Stimulated activated CD8-positive, alpha-beta memory T cell treated with anti-CD3 and anti-CD28 coated beads, Interleukin-12 subunit alpha, Interleukin-12 subunit beta, amount 100 ng/mL, for 4 hours (primary cell): ENCODE measurements at regions not wholly inside any gene's neighbourhood (a gene's known extent, or its start where the extent isn't known, plus 50 kb on each side); places are given as distances from the start of the nearest gene placed in this dataset.
"Not testable (repeated sequence)": the region's sequence is repeated elsewhere in the genome, so short reads cannot be mapped to it uniquely, and the experiment has no call there.

Experiments
- DNase-seq: peaks from one replicate; pipeline ENCODE4 v3.0.0-alpha.2; 2020; ENCODE audit warnings: low read depth

DNA sequence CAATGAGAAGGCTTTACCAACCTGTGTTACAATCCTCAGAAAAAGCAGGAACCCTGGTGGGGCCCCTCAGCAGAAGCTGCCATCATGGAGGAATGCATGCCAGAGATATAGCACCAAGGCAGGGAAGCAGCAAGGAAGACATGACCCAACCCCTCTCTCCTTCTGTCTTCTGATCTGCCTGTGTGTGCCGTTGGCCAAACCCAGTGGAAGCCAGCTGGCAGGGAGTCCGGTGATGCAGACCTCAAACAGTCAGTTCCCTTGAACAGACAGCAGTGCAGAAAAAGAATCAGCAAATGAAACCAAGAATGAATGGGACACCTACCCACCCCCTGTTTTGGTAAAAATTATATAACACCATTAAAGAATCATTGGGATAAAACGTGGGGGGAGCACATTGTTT lies 234.2 kb downstream of the ZNF608 start:
- no peak for DNase-seq

- DNase-seq: no peak
Observed at GRCh38 chr5:124511791-124512190, 234.6 kb downstream of the ZNF608 start.

DNA sequence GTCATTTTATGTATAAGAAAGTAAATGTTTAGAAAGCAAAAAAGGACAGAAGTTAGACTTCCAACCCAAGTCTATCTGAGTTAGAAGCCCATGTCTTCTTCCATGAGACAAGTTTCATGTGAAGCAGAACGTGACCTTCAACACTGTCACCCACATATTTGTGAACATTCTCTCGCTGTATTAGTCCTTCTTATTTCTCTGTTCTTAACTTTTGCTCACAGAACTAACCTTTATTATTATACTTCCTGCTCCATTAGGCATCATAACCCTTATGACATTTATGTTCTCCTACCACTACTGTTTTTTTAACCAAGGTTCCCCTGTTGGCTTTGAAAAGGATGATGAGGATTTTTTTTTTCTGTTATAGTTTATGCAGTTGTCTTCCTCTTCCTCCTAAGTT lies 238.8 kb downstream of the ZNF608 start:
- no peak for DNase-seq

- DNase-seq: no peak
Observed at GRCh38 chr5:124504081-124504916, 242.1 kb downstream of the ZNF608 start.

DNA sequence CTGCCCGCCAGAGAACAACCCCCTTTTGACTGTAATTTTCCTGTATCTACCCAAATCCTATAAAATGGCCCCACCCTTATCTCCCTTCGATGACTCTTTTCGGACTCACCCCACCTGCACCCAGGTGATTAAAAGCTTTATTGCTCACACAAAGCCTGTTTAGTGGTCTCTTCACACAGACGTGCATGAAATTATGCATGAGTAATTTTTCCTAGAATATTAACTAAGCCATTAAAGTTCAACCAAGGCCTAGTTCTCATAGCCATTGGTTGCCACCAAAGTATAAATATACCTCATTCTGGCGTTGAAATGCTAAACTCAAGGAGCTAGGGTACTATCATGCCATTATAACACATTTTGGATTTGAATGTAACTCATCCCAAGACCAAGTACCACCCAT lies 243.9 kb downstream of the ZNF608 start:
- no peak for DNase-seq

- DNase-seq: not testable (repeated sequence)
Observed at GRCh38 chr5:124499818-124500217, 246.6 kb downstream of the ZNF608 start.

DNA sequence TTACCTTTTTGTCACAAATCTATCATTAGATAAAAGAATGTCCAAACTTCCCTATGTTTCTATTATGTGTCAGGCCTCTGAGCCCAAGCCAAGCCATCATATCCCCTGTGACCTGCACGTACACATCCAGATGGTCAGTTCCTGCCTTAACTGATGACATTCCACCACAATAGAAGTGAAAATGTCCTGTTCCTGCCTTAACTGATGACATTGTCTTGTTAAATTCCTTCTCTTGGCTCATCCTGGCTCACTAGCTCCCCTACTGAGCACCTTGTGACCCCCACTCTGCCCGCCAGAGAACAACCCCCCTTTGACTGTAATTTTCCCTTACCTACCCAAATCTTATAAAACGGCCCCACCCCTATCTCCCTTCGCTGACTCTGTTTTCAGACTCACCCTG lies 249.5 kb downstream of the ZNF608 start:
- DNase-seq: not testable (repeated sequence)

- DNase-seq: no peak
Observed at GRCh38 chr5:124494540-124495116, 251.8 kb downstream of the ZNF608 start.

GRCh38 chr5:124492444-124493224 lies 253.8 kb downstream of the ZNF608 start:
- no peak for DNase-seq

- not testable (repeated sequence) for DNase-seq
Observed at GRCh38 chr5:124490315-124490714, 256.1 kb downstream of the ZNF608 start.

DNA sequence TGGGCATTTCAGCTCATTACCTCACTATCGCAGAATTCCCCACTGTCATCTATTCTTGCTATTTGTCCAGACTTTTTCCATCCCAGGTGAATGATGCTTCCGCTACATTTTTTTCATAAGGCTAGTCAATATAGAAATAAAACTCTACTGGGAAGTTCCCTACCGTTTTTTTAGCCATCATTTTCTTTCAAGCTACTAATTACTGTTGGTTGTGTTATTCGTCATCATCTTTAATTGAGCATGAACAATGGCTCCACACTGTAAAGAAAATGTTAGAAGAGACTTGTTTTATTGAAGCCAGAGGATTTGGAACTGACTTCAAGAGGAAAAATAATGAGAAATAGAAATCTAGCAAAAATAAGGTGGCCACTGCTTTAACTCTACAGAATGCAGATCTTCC lies 265.0 kb downstream of the ZNF608 start:
- no peak for DNase-seq

DNA sequence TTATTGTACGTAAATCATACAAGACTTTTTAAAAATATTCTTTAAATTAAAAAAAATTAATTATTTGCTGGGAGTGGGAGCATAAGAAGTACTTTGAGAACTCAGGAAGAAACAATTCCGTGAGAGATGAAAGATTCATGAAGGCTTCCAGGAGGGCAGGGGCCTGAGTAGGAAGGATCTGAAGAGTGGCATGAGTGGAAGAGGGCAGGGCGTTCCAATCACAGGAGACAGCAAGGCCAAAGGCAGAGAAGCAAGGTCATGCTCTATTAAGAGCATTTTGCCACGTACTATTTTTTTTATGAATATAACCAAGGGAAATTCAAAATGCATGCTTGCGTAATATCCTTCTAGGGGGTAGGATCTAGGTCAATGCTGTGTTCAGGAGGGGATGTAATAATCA lies 265.5 kb downstream of the ZNF608 start:
- DNase-seq: no peak

DNA sequence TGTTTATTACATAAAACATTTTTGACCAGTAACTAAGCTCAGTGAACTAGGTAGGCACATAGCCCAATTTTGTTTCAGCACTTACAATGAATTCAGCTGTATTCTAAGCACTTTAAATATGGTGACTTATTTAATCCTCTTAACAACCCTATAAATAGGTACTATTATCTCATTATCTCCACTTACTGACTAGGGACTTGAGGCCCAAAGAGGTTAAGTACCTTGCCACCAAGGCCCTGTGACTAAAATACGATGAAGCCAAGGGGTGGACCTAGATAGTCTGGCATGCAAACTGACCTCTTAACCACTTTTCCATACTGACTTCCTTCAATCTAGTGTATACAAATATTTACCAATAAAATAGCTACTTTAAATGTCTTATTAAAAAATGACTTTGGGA lies 266.4 kb downstream of the ZNF608 start:
- DNase-seq: no peak

GRCh38 chr5:124478264-124478663 lies 268.2 kb downstream of the ZNF608 start:
- DNase-seq: no peak

DNA sequence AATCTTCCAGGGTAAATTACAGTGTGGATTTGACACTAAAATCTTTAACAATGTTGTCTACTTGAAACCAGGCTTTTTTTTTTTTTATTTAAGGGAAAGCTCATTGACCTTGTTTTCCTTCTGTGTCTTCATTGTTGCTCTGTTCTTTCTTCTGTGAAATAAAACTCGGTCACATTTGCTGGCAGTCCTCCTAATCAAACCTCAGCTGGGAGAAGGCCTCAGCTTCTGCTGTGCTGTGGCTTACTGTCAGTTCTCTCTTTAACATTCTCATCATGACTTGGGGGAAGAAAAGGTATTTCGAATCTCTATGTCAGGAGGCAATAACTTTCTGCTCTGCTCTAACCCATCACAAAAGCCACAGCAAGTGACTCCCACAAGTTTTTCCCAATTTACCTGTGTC lies 268.9 kb downstream of the ZNF608 start:
- no peak for DNase-seq

DNA sequence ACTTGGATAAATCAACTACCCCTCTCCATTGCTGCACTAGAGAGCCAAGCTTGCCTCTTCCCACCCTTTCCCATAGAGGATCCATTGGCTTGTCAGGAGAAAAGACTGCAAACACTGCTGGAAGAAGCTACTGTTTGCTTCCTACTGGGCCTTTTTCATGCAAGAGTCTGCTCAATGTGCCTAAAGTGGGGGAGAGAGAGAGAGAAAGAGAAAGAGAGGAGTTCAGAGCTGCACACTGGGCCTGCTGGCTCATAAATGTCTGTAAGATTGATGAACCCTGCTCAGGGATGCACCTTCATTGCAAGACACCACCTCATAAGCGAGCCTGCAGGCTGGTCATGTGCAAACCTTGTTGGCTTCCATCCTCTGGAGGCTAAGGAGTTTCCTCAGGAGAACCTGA lies 269.4 kb downstream of the ZNF608 start:
- DNase-seq: no peak

- no peak for DNase-seq
Observed at GRCh38 chr5:124474528-124475215, 271.8 kb downstream of the ZNF608 start.

- DNase-seq: no peak
Observed at GRCh38 chr5:124468671-124469411, 277.6 kb downstream of the ZNF608 start.

DNA sequence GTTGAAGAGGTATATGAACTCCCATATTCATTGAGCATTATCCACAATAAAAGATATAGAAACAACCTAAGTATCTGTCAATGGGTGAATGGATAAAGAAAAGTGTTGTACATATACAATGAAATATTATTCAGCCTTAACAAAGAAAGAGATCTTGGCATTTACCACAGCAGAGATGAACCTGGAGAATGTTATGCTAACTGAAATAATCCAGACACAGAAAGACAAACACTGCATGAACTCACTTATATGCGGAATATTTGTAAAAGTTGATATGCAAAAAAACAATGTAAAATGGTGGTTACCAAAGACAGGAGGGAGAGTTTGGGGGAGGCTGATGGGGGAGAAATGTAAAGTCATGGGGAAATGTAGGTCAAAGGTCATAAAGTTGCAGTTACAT lies 278.7 kb downstream of the ZNF608 start:
- no peak for DNase-seq

- no peak for DNase-seq
Observed at GRCh38 chr5:124466011-124466410, 280.4 kb downstream of the ZNF608 start.

DNA sequence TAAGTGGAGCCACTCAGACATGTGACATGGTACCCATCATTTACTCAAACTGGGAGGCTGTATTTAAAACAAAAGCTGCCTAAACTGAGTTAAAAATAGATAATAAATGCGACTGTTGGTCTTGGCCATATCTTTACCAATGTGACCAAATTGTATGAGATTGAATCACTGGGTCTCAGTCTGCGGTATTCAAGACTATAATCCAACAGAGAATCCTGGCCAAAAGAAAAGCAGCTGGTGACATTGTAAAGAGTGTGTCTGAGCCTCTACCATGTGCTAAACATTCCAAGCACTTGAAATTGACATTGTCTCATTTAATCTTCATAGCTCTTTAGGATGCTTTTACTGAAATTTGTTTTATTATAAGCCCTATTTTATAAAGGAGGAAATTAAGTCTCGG lies 282.6 kb downstream of the ZNF608 start:
- no peak for DNase-seq

- DNase-seq: no peak
Observed at GRCh38 chr5:124462751-124463150, 283.7 kb downstream of the ZNF608 start.
